Kasumi-1 (cell line): ENCODE measurements at regions not wholly inside any gene's neighbourhood (a gene's known extent, or its start where the extent isn't known, plus 50 kb on each side); places are given as distances from the start of the nearest gene placed in this dataset.

Source experiments
- DNase-seq, 2 experiments: peaks; one replicate each; lab custom pipeline; 2025; lab: John Stamatoyannopoulos, UW

GRCh38 chr4:4961936-4962335, 57.3 kb downstream of the CYTL1 start:
- no peak for DNase-seq

DNA sequence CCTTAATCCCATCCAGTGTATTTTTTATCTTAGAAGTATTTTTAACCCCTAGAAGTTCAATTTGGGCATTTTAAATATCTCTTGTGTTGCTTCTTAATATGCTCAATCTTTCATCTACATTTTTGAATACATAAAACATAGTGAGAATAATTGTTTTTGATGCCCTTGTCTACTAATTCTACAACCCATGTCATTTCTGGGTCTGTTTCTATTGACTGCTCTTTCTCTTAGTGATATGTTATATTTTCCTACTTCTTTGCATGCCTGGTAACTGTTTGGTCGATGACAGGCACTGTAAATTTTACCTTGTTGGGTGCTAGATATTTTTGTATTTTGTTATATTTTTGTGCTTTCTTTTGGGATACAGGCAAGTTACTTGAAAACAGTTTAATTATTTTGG, 56.3 kb downstream of the CYTL1 start:
- no peak for DNase-seq
